NB4 (cell line): ENCODE measurements at regions not wholly inside any gene's neighbourhood (a gene's known extent, or its start where the extent isn't known, plus 50 kb on each side); places are given as distances from the start of the nearest gene placed in this dataset.

Experiments
- DNase-seq: peaks from one replicate; pipeline ENCODE4 v3.0.0; 2010; ENCODE audit warnings: low read depth
- H3K4me3 ChIP-seq: one replicate; pipeline ENCODE4 v1.5.1; 2011; ENCODE audit warnings: mild to moderate bottlenecking, low read depth, low read length, moderate library complexity
- MAX ChIP-seq: IDR thresholded peaks from 2 replicates; pipeline ENCODE4 v1.6.1; 2011; ENCODE audit warnings: low read depth, low read length
- MYC ChIP-seq: IDR thresholded peaks from 2 replicates; pipeline ENCODE4 v1.6.1; 2011; ENCODE audit warnings: low read depth, low read length
- POLR2A ChIP-seq: IDR thresholded peaks from 2 replicates; pipeline ENCODE4 v1.6.1; 2011; ENCODE audit warnings: mild to moderate bottlenecking; ENCODE audit not compliant: insufficient read length; ENCODE audit errors: extremely low read depth
- TF ChIP-seq, protein P1 (sequence below): IDR thresholded peaks from one replicate; pipeline ENCODE4 v1.5.1; 2012; ENCODE audit warnings: low read depth, low read length

GRCh38 chr2:207458582-207458981 lies 71.2 kb upstream of the CREB1 start:
- DNase-seq: no peak
- TF ChIP-seq, protein P1, sequence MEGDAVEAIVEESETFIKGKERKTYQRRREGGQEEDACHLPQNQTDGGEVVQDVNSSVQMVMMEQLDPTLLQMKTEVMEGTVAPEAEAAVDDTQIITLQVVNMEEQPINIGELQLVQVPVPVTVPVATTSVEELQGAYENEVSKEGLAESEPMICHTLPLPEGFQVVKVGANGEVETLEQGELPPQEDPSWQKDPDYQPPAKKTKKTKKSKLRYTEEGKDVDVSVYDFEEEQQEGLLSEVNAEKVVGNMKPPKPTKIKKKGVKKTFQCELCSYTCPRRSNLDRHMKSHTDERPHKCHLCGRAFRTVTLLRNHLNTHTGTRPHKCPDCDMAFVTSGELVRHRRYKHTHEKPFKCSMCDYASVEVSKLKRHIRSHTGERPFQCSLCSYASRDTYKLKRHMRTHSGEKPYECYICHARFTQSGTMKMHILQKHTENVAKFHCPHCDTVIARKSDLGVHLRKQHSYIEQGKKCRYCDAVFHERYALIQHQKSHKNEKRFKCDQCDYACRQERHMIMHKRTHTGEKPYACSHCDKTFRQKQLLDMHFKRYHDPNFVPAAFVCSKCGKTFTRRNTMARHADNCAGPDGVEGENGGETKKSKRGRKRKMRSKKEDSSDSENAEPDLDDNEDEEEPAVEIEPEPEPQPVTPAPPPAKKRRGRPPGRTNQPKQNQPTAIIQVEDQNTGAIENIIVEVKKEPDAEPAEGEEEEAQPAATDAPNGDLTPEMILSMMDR: no peak
- TF ChIP-seq POLR2A: no peak
- no peak for TF ChIP-seq MYC
- TF ChIP-seq MAX: no peak

DNA sequence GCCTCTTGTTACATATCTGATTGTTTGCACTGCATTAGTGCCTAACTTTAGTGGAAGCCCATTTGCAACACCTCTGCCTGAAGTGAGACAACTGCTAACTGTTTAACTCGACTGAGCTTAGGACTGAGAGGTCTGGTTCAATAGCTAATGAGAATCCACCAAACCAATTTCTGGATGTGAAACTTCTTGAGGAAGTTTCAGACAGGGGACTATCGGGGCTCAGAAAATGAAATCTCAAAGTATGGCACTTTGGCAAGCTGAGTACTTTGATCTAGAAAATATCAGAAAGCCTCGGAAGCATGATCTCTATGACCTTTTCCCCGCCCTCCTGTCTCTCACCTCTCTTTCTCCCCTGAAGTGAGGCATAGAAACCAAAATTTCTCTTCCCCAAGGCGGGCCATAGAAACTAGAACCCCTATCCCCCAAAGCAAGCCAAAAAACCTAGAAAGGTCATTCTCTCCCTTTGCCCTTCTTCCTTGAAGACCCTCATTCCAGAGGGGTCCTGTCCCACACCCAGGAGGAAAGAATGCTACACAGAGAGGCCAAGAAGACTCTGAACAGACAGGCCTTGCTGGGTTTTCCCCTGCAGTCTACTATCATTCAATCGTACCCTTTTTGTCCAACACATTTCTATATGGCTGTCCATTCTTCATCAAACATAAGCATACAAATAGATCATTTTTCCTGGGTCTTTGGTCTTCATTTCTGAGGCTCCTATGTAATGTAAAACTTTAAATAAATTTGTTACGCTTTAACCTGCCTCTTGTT lies 69.6 kb upstream of the CREB1 start:
- TF ChIP-seq MAX (no peak), MYC (no peak), POLR2A (no peak)
- TF ChIP-seq, protein P1: no peak
- no peak for DNase-seq
- H3K4me3 ChIP-seq: no peak overlapping the region

More at GRCh38 chr2:207458582-207458981, 71.2 kb upstream of the CREB1 start:
- H3K4me3 ChIP-seq: no peak overlapping the region

- no peak overlapping the region for H3K4me3 ChIP-seq
- DNase-seq: no peak
- TF ChIP-seq MYC: no peak
- TF ChIP-seq, protein P1: no peak
- TF ChIP-seq MAX: no peak
- TF ChIP-seq POLR2A: no peak
Observed at GRCh38 chr2:207463433-207463832, 66.3 kb upstream of the CREB1 start.

GRCh38 chr2:207464007-207464406 lies 65.8 kb upstream of the CREB1 start:
- TF ChIP-seq POLR2A (no peak), MAX (no peak), MYC (no peak)
- TF ChIP-seq, protein P1: no peak
- no peak for DNase-seq
- no peak overlapping the region for H3K4me3 ChIP-seq

DNA sequence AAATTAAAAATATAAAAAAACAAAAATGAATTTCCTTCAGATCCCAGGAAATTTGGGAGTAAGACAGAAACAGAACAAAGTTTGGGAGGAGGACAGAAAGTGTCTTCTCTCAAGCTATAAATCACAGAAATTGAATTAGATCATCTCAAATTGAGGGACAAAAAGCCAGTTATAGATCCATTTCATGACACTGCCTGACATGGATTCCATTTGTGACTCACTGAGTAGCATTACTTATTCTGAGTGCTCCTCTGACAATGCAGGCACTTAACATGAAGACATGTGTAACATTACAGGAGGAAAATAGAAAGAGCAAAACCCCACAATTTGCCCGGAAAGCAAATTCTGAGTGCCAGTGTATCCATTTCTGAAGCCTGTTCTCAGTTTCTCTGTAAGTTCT lies 63.9 kb upstream of the CREB1 start:
- DNase-seq: no peak
- TF ChIP-seq POLR2A (no peak), MAX (no peak), MYC (no peak)
- TF ChIP-seq, protein P1: no peak
- H3K4me3 ChIP-seq: no peak overlapping the region
